H1 (cell line): ENCODE measurements at regions not wholly inside any gene's neighbourhood (a gene's known extent, or its start where the extent isn't known, plus 50 kb on each side); places are given as distances from the start of the nearest gene placed in this dataset.

Experiments
- GTF2F1 ChIP-seq: IDR thresholded peaks from 2 replicates; pipeline ENCODE4 v1.6.1; 2012; ENCODE audit warnings: low read depth, low read length, improper control_type of control experiment, borderline replicate concordance
- HDAC2 ChIP-seq, 2 experiments: fragments of 300-600 bp in 1 of 2; sonication (generic) in 1 of 2; IDR thresholded peaks; 2 replicates each; pipeline ENCODE4 v1.6.1; 2011 to 2012; ENCODE audit warnings: low read depth in 2 of 2, low read length in 2 of 2, mild to moderate bottlenecking in 2 of 2, moderate library complexity in 2 of 2, borderline replicate concordance in 1 of 2, inconsistent platforms in 1 of 2
- NRF1 ChIP-seq: IDR thresholded peaks from 2 replicates; pipeline ENCODE4 v1.6.1; 2011; ENCODE audit warnings: mild to moderate bottlenecking, low read depth, low read length, improper control_type of control experiment
- POU5F1 ChIP-seq: IDR thresholded peaks from 2 replicates; pipeline ENCODE4 v1.6.1; 2011; ENCODE audit warnings: low read depth, mild to moderate bottlenecking, low read length, moderate library complexity
- RBBP5 ChIP-seq: IDR thresholded peaks from 2 replicates; pipeline ENCODE4 v1.7.1; 2012; ENCODE audit warnings: low read depth, mild to moderate bottlenecking, inconsistent platforms, low read length, moderate library complexity, borderline replicate concordance
- SIX5 ChIP-seq: IDR thresholded peaks from 2 replicates; pipeline ENCODE4 v1.6.1; 2011; ENCODE audit warnings: mild to moderate bottlenecking, low read depth, low read length

DNA sequence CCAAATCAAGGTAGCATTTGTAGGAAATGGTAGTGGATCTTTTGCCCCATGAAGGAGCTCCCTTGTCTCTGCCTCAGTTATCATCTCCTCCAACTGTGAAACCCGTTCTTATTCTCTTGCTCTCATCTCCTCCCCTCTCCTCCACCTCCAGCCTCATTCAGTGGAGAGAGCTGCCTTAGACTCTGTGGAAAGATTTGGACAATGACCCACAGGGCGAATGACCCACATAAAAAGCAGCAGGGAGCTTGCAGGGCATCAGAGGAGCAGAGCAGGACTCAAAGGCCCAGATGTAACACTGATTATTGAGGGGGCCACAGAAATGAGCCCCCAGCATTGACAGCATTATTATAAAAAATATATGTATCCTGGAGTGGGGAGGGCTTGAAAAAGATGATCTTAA lies 641.1 kb upstream of the CFAP20DC start (continued):
- TF ChIP-seq HDAC2 (IDR thresholded peaks at IDR 0.05; ENCODE audit: borderline replicate concordance in 1 of 2, low read depth in 2 of 2, low read length in 2 of 2), result no peak
- no peak for TF ChIP-seq SIX5
- TF ChIP-seq NRF1, result no peak
- no peak for TF ChIP-seq POU5F1
- no peak for TF ChIP-seq RBBP5
- no peak for TF ChIP-seq GTF2F1
